ENCODE measurements at regions not wholly inside any gene's neighbourhood (a gene's known extent, or its start where the extent isn't known, plus 50 kb on each side); places are given as distances from the start of the nearest gene placed in this dataset.

GRCh38 chr3:871651-872050, 221.2 kb upstream of the CNTN6 start:
- TF ChIP-seq HMGXB4 (CRISPR knock-in tag; IDR thresholded peaks at IDR 0.05) (no peak), CTCF (IDR thresholded peaks at IDR 0.05) (no peak), ATF2 (CRISPR knock-in tag; IDR thresholded peaks at IDR 0.05; ENCODE audit: borderline replicate concordance, low read depth) (no peak), ZNF416 (CRISPR knock-in tag; IDR thresholded peaks at IDR 0.05) (no peak), USF2 (CRISPR knock-in tag; IDR thresholded peaks at IDR 0.05) (no peak), MAX (CRISPR knock-in tag; IDR thresholded peaks at IDR 0.05) (no peak), TEAD1 (CRISPR knock-in tag; IDR thresholded peaks at IDR 0.05) (no peak), FOXP4 (CRISPR knock-in tag; IDR thresholded peaks at IDR 0.05) (no peak), E2F1 (CRISPR knock-in tag; IDR thresholded peaks at IDR 0.05) (no peak), ZNF263 (CRISPR knock-in tag; IDR thresholded peaks at IDR 0.05; ENCODE audit: low read depth) (no peak), AFF4 (CRISPR knock-in tag; IDR thresholded peaks at IDR 0.05; ENCODE audit: borderline replicate concordance) (no peak), NR2C2 (CRISPR knock-in tag; IDR thresholded peaks at IDR 0.05) (no peak), ATF1 (CRISPR knock-in tag; IDR thresholded peaks at IDR 0.05) (no peak)

All from WTC11 (cell line).